SK-N-MC (cell line): ENCODE measurements at regions not wholly inside any gene's neighbourhood (a gene's known extent, or its start where the extent isn't known, plus 50 kb on each side); places are given as distances from the start of the nearest gene placed in this dataset.

Experiments used
- EZH2 ChIP-seq: fragments of 200-600 bp; sonication (generic); IDR thresholded peaks from one replicate; pipeline ENCODE4 v1.6.1; 2017; ENCODE audit warnings: antibody characterized with exemption
- FOXP2 ChIP-seq: optimal IDR thresholded peaks from 2 replicates; pipeline ENCODE3; 2011; ENCODE audit warnings: mild to moderate bottlenecking, moderate library complexity; ENCODE audit not compliant: insufficient read depth; ENCODE audit errors: extremely low read length, control extremely low read depth
- POLR2AphosphoS5 ChIP-seq: IDR thresholded peaks from 2 replicates; pipeline ENCODE4 v1.6.1; 2012; ENCODE audit warnings: mild to moderate bottlenecking, low read depth, low read length, borderline replicate concordance

DNA sequence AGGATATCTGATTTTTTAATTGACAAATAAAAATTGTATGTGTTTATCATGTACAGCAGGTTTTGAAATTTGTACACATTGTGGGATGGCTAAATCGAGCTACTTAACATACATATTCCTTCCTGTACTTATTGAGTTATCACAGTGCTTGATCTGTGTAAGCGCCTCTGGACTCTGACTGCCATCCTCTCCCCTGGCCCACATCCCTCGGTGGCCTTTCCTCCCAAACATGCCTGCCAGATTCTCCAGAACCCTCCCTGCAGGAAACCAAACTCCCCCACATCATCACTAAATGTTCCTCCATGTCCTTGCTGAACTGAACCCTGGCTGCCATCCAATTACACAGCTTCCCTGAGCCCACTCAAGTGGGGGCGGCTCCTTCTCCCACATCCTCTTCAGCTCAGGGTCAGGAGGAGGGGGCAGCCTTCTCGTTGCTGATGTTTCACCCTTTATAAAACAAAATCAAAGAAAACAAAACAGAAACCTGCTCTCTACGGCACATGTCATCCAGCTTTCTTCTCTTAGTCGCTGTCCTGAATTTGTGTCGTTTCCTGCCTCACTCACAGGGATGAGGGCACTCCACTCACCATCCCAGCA is 97.1 kb upstream of the SPATA13 start:
- no peak for TF ChIP-seq POLR2AphosphoS5
- no peak for TF ChIP-seq EZH2
- TF ChIP-seq FOXP2 = no peak
